H9 (cell line): ENCODE measurements at regions not wholly inside any gene's neighbourhood (a gene's known extent, or its start where the extent isn't known, plus 50 kb on each side); places are given as distances from the start of the nearest gene placed in this dataset.

Source experiments
- DNase-seq: peaks from one replicate; pipeline ENCODE4 v3.0.0-alpha.2; 2017
- H2AFZ ChIP-seq: one replicate; pipeline ENCODE4 v1.6.1; 2013; ENCODE audit warnings: mild to moderate bottlenecking, low read length, control low read depth, moderate library complexity
- H2AK5ac ChIP-seq: 2 replicates; pipeline ENCODE4 v1.6.1; 2013; ENCODE audit warnings: low read length, control low read depth, mixed read lengths; ENCODE audit not compliant: insufficient read length
- H2BK120ac ChIP-seq: one replicate; pipeline ENCODE4 v1.6.1; 2013; ENCODE audit warnings: low read depth, mild to moderate bottlenecking, low read length, control low read depth, inconsistent platforms; ENCODE audit not compliant: poor library complexity, severe bottlenecking
- H2BK12ac ChIP-seq: 2 replicates; pipeline ENCODE4 v1.6.1; 2013; ENCODE audit warnings: low read length, control low read depth, mixed read lengths, low read depth; ENCODE audit not compliant: insufficient read length
- H2BK15ac ChIP-seq: 2 replicates; pipeline ENCODE4 v1.6.1; 2013; ENCODE audit warnings: low read depth, low read length, control low read depth
- H2BK20ac ChIP-seq: one replicate; pipeline ENCODE4 v1.6.1; 2013; ENCODE audit warnings: low read depth, mild to moderate bottlenecking, low read length, control low read depth, inconsistent platforms; ENCODE audit not compliant: poor library complexity, severe bottlenecking
- H2BK5ac ChIP-seq: 2 replicates; pipeline ENCODE4 v1.6.1; 2013; ENCODE audit warnings: low read length, control low read depth, mixed read lengths; ENCODE audit not compliant: insufficient read length
- H3K14ac ChIP-seq: 2 replicates; pipeline ENCODE4 v1.6.1; 2013; ENCODE audit warnings: low read length, control low read depth; ENCODE audit not compliant: insufficient read depth
- H3K18ac ChIP-seq: 2 replicates; pipeline ENCODE4 v1.6.1; 2013; ENCODE audit warnings: low read depth, mild to moderate bottlenecking, mixed read lengths, low read length, control low read depth; ENCODE audit not compliant: insufficient read length
- H3K23ac ChIP-seq: 2 replicates; pipeline ENCODE4 v1.6.1; 2013; ENCODE audit warnings: low read length, control low read depth, mixed read lengths, low read depth; ENCODE audit not compliant: insufficient read length
- H3K23me2 ChIP-seq: 2 replicates; pipeline ENCODE4 v1.6.1; 2013; ENCODE audit warnings: low read depth, mild to moderate bottlenecking, mixed read lengths, low read length, control low read depth; ENCODE audit not compliant: insufficient read length, poor library complexity, severe bottlenecking
- H3K27ac ChIP-seq: 2 replicates; pipeline ENCODE4 v1.5.1; 2013; ENCODE audit warnings: low read length, control low read depth, mixed read lengths, low read depth; ENCODE audit not compliant: insufficient read length
- H3K27me3 ChIP-seq: 2 replicates; pipeline ENCODE4 v1.6.1; 2013; ENCODE audit warnings: low read length, control low read depth, inconsistent platforms; ENCODE audit not compliant: insufficient read depth
- H3K4ac ChIP-seq: 2 replicates; pipeline ENCODE4 v1.6.1; 2013; ENCODE audit warnings: low read depth, mild to moderate bottlenecking, control low read depth, inconsistent platforms, low read length, moderate library complexity
- H3K4me1 ChIP-seq: 2 replicates; pipeline ENCODE4 v1.6.1; 2013; ENCODE audit warnings: low read length, control low read depth, inconsistent platforms; ENCODE audit not compliant: insufficient read depth
- H3K4me2 ChIP-seq: 2 replicates; pipeline ENCODE4 v1.6.1; 2013; ENCODE audit warnings: low read length, control low read depth, mixed read lengths; ENCODE audit not compliant: insufficient read length, insufficient read depth
- H3K56ac ChIP-seq: 2 replicates; pipeline ENCODE4 v1.6.1; 2013; ENCODE audit warnings: low read depth, mild to moderate bottlenecking, mixed read lengths, low read length, control low read depth; ENCODE audit not compliant: insufficient read length
- H3K79me1 ChIP-seq: 2 replicates; pipeline ENCODE4 v1.6.1; 2013; ENCODE audit warnings: low read depth, mild to moderate bottlenecking, moderate library complexity, low read length, control low read depth, inconsistent platforms; ENCODE audit not compliant: insufficient read depth, poor library complexity, severe bottlenecking
- H3K79me2 ChIP-seq: 2 replicates; pipeline ENCODE4 v1.6.1; 2013; ENCODE audit warnings: low read length, control low read depth, inconsistent platforms; ENCODE audit not compliant: insufficient read depth
- H3K9ac ChIP-seq: 2 replicates; pipeline ENCODE4 v1.6.1; 2013; ENCODE audit warnings: low read length, control low read depth, mixed read lengths; ENCODE audit not compliant: insufficient read length; ENCODE audit errors: extremely low read depth
- H3K9me3 ChIP-seq: one replicate; pipeline ENCODE4 v1.6.1; 2013; ENCODE audit warnings: low read depth, low read length, inconsistent platforms; ENCODE audit not compliant: control insufficient read depth
- H3T11ph ChIP-seq: one replicate; pipeline ENCODE4 v1.6.1; 2013; ENCODE audit warnings: mild to moderate bottlenecking, low read length, control low read depth, inconsistent platforms
- H4K20me1 ChIP-seq: one replicate; pipeline ENCODE4 v1.6.1; 2013; ENCODE audit not compliant: control insufficient read depth, insufficient read length, insufficient read depth
- H4K5ac ChIP-seq: 2 replicates; pipeline ENCODE4 v1.6.1; 2013; ENCODE audit warnings: low read depth, mild to moderate bottlenecking, mixed read lengths, low read length, control low read depth; ENCODE audit not compliant: insufficient read length
- H4K8ac ChIP-seq: replicated peaks from 2 replicates; pipeline ENCODE4 v1.6.1; 2013; ENCODE audit warnings: low read length, control low read depth, mixed read lengths, low read depth; ENCODE audit not compliant: insufficient read length
- H4K91ac ChIP-seq: 2 replicates; pipeline ENCODE4 v1.6.1; 2013; ENCODE audit warnings: low read depth, mild to moderate bottlenecking, moderate library complexity, mixed read lengths, low read length, control low read depth; ENCODE audit not compliant: insufficient read length
- H3K27ac Mint-ChIP-seq, 3 experiments: 2 replicates in 2 of 3; 3 replicates in 1 of 3; pipeline ENCODE4 v1.8.0; 2020 to 2021; ENCODE audit warnings: mixed read lengths in 3 of 3, mild to moderate bottlenecking in 1 of 3, moderate library complexity in 1 of 3
- H3K27me3 Mint-ChIP-seq: 2 replicates; pipeline ENCODE4 v1.8.0; 2021; ENCODE audit warnings: low read depth, mild to moderate bottlenecking, moderate library complexity, mixed read lengths
- H3K36me3 Mint-ChIP-seq, 3 experiments: 2 replicates in 2 of 3; 3 replicates in 1 of 3; pipeline ENCODE4 v1.8.0; 2020 to 2021; ENCODE audit warnings: low read depth in 3 of 3, mixed read lengths in 3 of 3; ENCODE audit not compliant: insufficient read depth in 1 of 3
- H3K4me1 Mint-ChIP-seq, 2 experiments: 2 replicates each; pipeline ENCODE4 v1.8.0; 2020; ENCODE audit warnings: mixed read lengths in 2 of 2
- H3K4me3 Mint-ChIP-seq, 2 experiments: 2 replicates in 1 of 2; 3 replicates in 1 of 2; pipeline ENCODE4 v1.8.0; 2020 to 2021; ENCODE audit warnings: mild to moderate bottlenecking in 2 of 2, mixed read lengths in 2 of 2, moderate library complexity in 1 of 2
- H3K9me3 Mint-ChIP-seq, 2 experiments: 2 replicates in 1 of 2; 3 replicates in 1 of 2; pipeline ENCODE4 v1.8.0; 2020; ENCODE audit warnings: mild to moderate bottlenecking in 2 of 2, mixed read lengths in 2 of 2, moderate library complexity in 1 of 2
- WGBS: extraction: QIAGEN DNeasy Blood & Tissue Kit; methylation state at CpG from one replicate; pipeline ENCODE4 v1.1.7; 2013; ENCODE audit warnings: missing lambda C conversion rate, low lambda C conversion rate, mixed read lengths; ENCODE audit not compliant: insufficient read length; ENCODE audit errors: extremely low coverage; 5-methylcytosine and 5-hydroxymethylcytosine counted together
- TF ChIP-seq, protein P1 (sequence below): fragments of 200-600 bp; sonication (generic); conservative IDR thresholded peaks from 3 replicates; pipeline ENCODE4 v1.8.0; 2021; ENCODE audit warnings: antibody characterized with exemption, mild to moderate bottlenecking

DNA sequence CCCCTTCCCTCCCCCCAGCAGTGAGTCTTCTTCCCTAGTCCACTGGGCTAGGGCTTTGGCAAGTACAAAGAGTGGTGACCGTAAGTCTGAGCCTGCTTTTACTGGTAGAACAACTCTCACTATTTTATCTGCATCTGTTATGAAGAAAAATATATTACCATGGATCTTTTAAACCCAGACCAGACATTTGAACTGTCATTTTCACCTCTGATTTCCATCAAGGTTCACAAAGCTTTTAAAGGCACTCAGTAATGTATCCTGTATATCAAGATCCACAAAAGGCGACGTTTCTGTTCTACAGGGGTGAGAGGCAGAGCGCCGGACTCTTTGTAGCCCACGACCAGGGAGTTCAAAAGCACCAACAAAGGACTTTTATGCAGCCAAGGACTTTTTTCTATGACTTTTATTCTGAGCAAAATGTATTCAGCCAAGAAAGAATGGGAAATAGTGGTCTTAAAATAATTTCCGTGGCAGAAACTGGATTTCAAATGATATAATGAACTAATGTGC, 388.3 kb downstream of the ANXA1 start:
- WGBS = no CpG with 5 or more reads among the region's 7 CpGs
- H3K4ac ChIP-seq = no peak overlapping the region
- no peak overlapping the region for H2AK5ac ChIP-seq
- TF ChIP-seq, protein P1, sequence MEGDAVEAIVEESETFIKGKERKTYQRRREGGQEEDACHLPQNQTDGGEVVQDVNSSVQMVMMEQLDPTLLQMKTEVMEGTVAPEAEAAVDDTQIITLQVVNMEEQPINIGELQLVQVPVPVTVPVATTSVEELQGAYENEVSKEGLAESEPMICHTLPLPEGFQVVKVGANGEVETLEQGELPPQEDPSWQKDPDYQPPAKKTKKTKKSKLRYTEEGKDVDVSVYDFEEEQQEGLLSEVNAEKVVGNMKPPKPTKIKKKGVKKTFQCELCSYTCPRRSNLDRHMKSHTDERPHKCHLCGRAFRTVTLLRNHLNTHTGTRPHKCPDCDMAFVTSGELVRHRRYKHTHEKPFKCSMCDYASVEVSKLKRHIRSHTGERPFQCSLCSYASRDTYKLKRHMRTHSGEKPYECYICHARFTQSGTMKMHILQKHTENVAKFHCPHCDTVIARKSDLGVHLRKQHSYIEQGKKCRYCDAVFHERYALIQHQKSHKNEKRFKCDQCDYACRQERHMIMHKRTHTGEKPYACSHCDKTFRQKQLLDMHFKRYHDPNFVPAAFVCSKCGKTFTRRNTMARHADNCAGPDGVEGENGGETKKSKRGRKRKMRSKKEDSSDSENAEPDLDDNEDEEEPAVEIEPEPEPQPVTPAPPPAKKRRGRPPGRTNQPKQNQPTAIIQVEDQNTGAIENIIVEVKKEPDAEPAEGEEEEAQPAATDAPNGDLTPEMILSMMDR = no peak
- H3K56ac ChIP-seq = no peak overlapping the region
- DNase-seq = no peak
- H4K5ac ChIP-seq = no peak overlapping the region
- H2AFZ ChIP-seq = no peak overlapping the region
- no peaks in the 10 kb centered on the region for H3K79me2 ChIP-seq
- H3K4me1 ChIP-seq = no peaks in the 10 kb centered on the region
- no peak overlapping the region for H2BK20ac ChIP-seq
- no peaks in the 10 kb centered on the region for H3K79me1 ChIP-seq
- no peaks in the 10 kb centered on the region for H3K23me2 ChIP-seq
- H3K4me2 ChIP-seq = no peak overlapping the region
- no peak overlapping the region for H3K27ac Mint-ChIP-seq
- no peaks in the 10 kb centered on the region for H3K36me3 Mint-ChIP-seq
- H3T11ph ChIP-seq = no peak overlapping the region
- H2BK12ac ChIP-seq = no peak overlapping the region
- H2BK15ac ChIP-seq = no peak overlapping the region
- H3K9me3 Mint-ChIP-seq = no peaks in the 10 kb centered on the region
- no peak overlapping the region for H3K4me3 Mint-ChIP-seq
- H4K91ac ChIP-seq = no peak overlapping the region
- no peaks in the 10 kb centered on the region for H3K9me3 ChIP-seq
- no peak overlapping the region for H3K27ac ChIP-seq
- no peaks in the 10 kb centered on the region for H3K27me3 ChIP-seq
- no peak overlapping the region for H3K9ac ChIP-seq
- no peak overlapping the region for H3K18ac ChIP-seq
- no peak overlapping the region for H4K8ac ChIP-seq
- no peaks in the 10 kb centered on the region for H3K4me1 Mint-ChIP-seq
- H2BK120ac ChIP-seq = no peak overlapping the region
- no peaks in the 10 kb centered on the region for H3K27me3 Mint-ChIP-seq
- H3K14ac ChIP-seq = no peak overlapping the region
- no peak overlapping the region for H3K23ac ChIP-seq
- no peaks in the 10 kb centered on the region for H4K20me1 ChIP-seq
- H2BK5ac ChIP-seq = no peak overlapping the region
